ENCODE measurements at regions not wholly inside any gene's neighbourhood (a gene's known extent, or its start where the extent isn't known, plus 50 kb on each side); places are given as distances from the start of the nearest gene placed in this dataset.
"Not testable (repeated sequence)": the region's sequence is repeated elsewhere in the genome, so short reads cannot be mapped to it uniquely, and the experiment has no call there.

DNA sequence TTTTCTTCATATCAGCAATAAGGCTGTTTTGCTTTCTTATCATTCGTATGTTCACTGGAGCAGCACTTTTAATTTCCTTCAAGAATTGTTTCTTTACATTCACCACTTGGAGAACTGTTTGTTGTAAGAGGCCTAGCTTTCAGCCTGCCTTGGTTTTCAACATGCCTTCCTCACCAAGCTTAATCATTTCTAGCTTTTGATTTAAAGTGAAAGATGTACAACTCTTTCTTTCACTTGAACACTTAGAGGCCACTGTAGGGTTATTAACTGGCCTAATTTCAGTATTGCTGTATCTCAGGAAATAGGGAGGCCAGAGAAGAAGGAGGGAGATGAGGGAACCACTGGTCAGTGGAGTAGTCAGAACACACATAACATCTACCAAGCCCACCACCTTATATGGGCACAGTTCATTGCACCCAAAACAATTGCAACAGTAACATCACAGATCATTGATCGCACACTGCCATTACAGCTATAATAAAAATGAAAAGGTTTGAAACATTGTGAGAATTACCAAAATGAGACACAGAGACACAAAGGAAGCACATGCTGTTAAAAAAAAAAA lies 181.4 kb upstream of the TUBA3C start:
- TF ChIP-seq POLR2A (IDR thresholded peaks at IDR 0.05), result no peak
- no peak for TF ChIP-seq POLR2AphosphoS5 (IDR thresholded peaks at IDR 0.05)
- TF ChIP-seq EP300 (IDR thresholded peaks at IDR 0.05; ENCODE audit: low read depth), result no peak
- intact Hi-C loops (cut with DNase I; ENCODE audit: low total_unique reads), result no loop called here
- Histone ChIP-seq H3K4me3 (no peak overlapping the region), H3K9me3 (no peaks in the 10 kb centered on the region), H3K27me3 (no peaks in the 10 kb centered on the region), H3K4me1 (no peaks in the 10 kb centered on the region), H3K36me3 (no peaks in the 10 kb centered on the region), H3K27ac (no peak overlapping the region)
- in situ Hi-C loops (cut with MboI; ENCODE audit: low pct_ligation_motif_present in 1 of 4, low pct_unique_long_range_greater_than_20kb in 1 of 4, low sequenced_read_pairs in 3 of 4), result no loop called here
- 33% methylated on average over 2 of the region's 2 CpGs for WGBS, 2 donors (ENCODE audit: low coverage in 1 of 2)
- no peak for DNase-seq

DNA sequence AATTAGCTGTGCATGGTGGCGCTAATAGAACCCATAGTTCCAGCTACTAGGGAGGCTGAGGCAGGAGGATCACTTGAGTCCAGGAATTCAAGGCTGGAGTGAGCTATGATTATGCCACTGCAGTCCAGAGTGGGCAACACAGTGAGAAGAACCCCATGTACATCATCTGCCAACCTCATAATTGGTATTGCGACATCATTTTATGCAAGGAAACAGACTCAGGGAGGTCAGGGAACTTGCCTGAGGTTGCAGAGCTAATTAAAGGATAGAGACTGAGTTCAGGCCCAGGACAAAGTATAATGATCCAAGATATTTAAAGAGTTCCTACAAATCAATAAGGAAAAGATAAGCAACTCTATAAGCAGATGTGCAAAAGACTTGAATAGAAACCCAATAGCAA lies 178.1 kb upstream of the TUBA3C start:
- H3K4me3 ChIP-seq; intact Hi-C loops (cut with DNase I; ENCODE audit: low total_unique reads); H3K36me3 ChIP-seq; DNase-seq; H3K27me3 ChIP-seq; H3K27ac ChIP-seq; H3K4me1 ChIP-seq; in situ Hi-C loops (cut with MboI; ENCODE audit: low pct_ligation_motif_present in 1 of 4, low pct_unique_long_range_greater_than_20kb in 1 of 4, low sequenced_read_pairs in 3 of 4); H3K9me3 ChIP-seq: not testable (repeated sequence)
- WGBS, 2 donors (ENCODE audit: low coverage in 1 of 2), result 67 to 85% methylated on average over 1 to 2 of the region's 2 CpGs

DNA sequence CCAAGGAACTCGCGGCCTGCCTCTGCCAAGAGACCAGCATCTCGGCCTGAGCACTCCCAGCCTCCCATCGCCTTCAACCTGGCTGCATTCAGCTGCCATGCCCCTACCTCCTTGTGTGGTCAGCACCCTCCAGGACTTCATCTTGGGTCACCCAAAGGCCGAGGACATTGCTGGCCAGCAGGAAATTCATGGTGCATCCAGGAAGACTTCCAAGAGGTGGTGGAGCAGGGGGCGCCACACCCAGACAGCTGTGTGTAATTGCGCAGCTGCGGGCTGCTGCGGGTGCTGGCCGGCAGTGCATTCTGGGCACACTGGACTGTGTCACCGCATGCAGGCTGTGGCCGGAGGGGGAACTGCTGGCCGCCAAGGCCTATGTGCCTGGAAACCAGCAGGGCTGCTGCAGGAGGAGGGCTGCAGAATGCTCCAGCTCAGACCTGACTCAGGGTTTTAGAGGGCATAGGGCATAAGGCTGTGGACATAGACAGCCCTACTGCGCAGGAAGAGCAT lies 164.3 kb upstream of the TUBA3C start:
- Histone ChIP-seq H3K36me3 (no peaks in the 10 kb centered on the region), H3K27ac (no peak overlapping the region), H3K27me3 (no peaks in the 10 kb centered on the region), H3K4me3 (no peak overlapping the region), H3K4me1 (no peaks in the 10 kb centered on the region), H3K9me3 (peaks cover 0 to 2% of the 10 kb centered on the region in 2 donors)
- no peak for TF ChIP-seq EP300 (IDR thresholded peaks at IDR 0.05; ENCODE audit: low read depth)
- TF ChIP-seq, protein P1, sequence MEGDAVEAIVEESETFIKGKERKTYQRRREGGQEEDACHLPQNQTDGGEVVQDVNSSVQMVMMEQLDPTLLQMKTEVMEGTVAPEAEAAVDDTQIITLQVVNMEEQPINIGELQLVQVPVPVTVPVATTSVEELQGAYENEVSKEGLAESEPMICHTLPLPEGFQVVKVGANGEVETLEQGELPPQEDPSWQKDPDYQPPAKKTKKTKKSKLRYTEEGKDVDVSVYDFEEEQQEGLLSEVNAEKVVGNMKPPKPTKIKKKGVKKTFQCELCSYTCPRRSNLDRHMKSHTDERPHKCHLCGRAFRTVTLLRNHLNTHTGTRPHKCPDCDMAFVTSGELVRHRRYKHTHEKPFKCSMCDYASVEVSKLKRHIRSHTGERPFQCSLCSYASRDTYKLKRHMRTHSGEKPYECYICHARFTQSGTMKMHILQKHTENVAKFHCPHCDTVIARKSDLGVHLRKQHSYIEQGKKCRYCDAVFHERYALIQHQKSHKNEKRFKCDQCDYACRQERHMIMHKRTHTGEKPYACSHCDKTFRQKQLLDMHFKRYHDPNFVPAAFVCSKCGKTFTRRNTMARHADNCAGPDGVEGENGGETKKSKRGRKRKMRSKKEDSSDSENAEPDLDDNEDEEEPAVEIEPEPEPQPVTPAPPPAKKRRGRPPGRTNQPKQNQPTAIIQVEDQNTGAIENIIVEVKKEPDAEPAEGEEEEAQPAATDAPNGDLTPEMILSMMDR (IDR thresholded peaks at IDR 0.05), result no peak
- intact Hi-C loops (cut with DNase I; ENCODE audit: low total_unique reads) (no loop called here), in situ Hi-C loops (cut with MboI; ENCODE audit: low pct_ligation_motif_present in 1 of 4, low pct_unique_long_range_greater_than_20kb in 1 of 4, low sequenced_read_pairs in 3 of 4) (no loop called here)
- 70 to 87% methylated on average over 2 to 14 of the region's 14 CpGs for WGBS, 2 donors (ENCODE audit: low coverage in 1 of 2)
- no peak for DNase-seq

DNA sequence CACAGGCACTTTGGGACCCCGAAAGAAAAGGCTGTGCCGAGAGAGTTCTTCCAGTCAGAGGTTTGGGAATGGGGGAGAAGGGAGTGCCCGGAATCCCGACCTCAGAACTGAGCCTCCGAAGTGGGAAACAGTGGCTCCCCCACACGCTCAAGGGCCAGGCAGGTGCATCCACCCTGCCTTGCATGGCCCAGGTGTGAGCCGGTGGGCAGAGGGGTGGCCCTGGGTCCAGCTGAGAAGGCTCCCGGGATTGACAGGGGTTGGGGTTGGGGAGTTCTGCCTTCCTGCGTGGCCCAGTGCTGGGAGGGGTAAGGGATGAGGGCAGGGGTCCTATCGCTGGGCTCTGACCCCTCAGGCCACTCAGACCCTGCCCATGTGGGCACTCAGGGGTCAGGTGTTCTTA lies 163.5 kb upstream of the TUBA3C start:
- in situ Hi-C loops (cut with MboI; ENCODE audit: low pct_ligation_motif_present in 1 of 4, low pct_unique_long_range_greater_than_20kb in 1 of 4, low sequenced_read_pairs in 3 of 4), result no loop called here
- WGBS, 2 donors (ENCODE audit: low coverage in 1 of 2), result 75% methylated on average over 10 of the region's 10 CpGs; no CpG with 5 or more reads in 1 of the 2 donors
- no peak overlapping the region for H3K27ac ChIP-seq
- TF ChIP-seq EP300 (IDR thresholded peaks at IDR 0.05; ENCODE audit: low read depth) (no peak), POLR2AphosphoS5 (IDR thresholded peaks at IDR 0.05) (no peak), POLR2A (IDR thresholded peaks at IDR 0.05) (no peak)
- TF ChIP-seq, protein P1 (IDR thresholded peaks at IDR 0.05), result no peak
- no peak for DNase-seq
- intact Hi-C loops (cut with DNase I; ENCODE audit: low total_unique reads), result no loop called here
- H3K4me1 ChIP-seq, result no peaks in the 10 kb centered on the region
- H3K9me3 ChIP-seq, result no peaks in the 10 kb centered on the region
- no peaks in the 10 kb centered on the region for H3K27me3 ChIP-seq
- H3K36me3 ChIP-seq, result no peaks in the 10 kb centered on the region
- no peak overlapping the region for H3K4me3 ChIP-seq

DNA sequence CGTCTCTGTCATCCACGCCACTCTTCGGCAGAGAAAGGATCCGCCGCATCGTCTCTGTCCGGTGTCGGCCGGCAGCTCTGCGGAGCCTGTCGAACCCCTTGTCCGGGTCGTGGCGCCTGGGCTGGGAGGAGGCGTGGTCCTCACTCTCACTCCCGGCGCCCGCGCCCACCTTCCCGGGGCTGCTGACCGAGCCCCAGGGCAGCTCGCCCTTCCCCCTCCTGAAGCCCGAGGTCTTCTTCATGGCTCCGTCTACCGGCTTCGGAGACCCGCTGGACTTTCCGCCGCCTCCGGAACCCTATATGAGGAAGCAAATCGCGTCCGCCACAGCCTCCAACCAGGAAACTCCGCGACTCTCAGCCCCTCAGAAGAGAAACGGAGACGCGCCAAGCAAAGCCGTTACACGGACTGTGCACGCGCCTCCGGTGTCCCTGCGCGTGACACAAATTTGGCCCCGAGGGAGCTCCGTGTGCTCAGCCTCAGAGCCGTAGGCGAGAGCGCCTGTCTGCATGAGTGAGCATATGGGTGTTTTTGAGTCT lies 163.0 kb upstream of the TUBA3C start:
- DNase-seq; H3K27ac ChIP-seq; intact Hi-C loops (cut with DNase I; ENCODE audit: low total_unique reads); H3K4me1 ChIP-seq; H3K36me3 ChIP-seq; in situ Hi-C loops (cut with MboI; ENCODE audit: low pct_ligation_motif_present in 1 of 4, low pct_unique_long_range_greater_than_20kb in 1 of 4, low sequenced_read_pairs in 3 of 4); H3K9me3 ChIP-seq; H3K27me3 ChIP-seq: not testable (repeated sequence)
- H3K4me3 ChIP-seq, result peak overlapping the region in 1 of 4 donors; percentile 31
- WGBS, 2 donors (ENCODE audit: low coverage in 1 of 2), result 61% methylated on average over 35 of the region's 50 CpGs; no CpG with 5 or more reads in 1 of the 2 donors

DNA sequence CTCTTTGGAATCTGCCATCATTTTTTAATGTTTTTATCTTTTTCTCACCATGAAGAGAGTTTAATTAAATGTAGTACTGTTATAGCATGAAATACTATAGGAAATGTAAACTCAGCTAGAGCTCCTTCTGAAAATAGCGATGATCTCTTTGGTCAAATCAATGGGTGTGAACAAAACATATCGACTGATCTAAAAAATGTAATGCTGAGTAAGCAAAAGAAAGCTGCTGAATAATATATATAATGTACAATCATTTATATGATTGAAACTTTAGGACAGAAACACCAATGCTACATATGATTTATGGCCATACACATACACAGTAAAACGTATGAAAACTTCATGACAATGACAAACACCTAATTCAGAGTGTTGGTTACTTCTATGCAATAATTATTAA lies 150.8 kb upstream of the TUBA3C start:
- Histone ChIP-seq H3K4me3 (no peak overlapping the region), H3K27ac (no peak overlapping the region), H3K36me3 (no peaks in the 10 kb centered on the region), H3K27me3 (no peaks in the 10 kb centered on the region), H3K9me3 (no peaks in the 10 kb centered on the region), H3K4me1 (no peaks in the 10 kb centered on the region)
- WGBS, 2 donors (ENCODE audit: low coverage in 1 of 2), result 58 to 66% methylated on average over 3 of the region's 3 CpGs
- no peak for DNase-seq
- intact Hi-C loops (cut with DNase I; ENCODE audit: low total_unique reads), result no loop called here
- TF ChIP-seq POLR2AphosphoS5 (IDR thresholded peaks at IDR 0.05) (no peak), POLR2A (IDR thresholded peaks at IDR 0.05) (no peak), EP300 (IDR thresholded peaks at IDR 0.05; ENCODE audit: low read depth) (no peak)
- TF ChIP-seq, protein P1 (IDR thresholded peaks at IDR 0.05), result no peak
- in situ Hi-C loops (cut with MboI; ENCODE audit: low pct_ligation_motif_present in 1 of 4, low pct_unique_long_range_greater_than_20kb in 1 of 4, low sequenced_read_pairs in 3 of 4), result no loop called here
